B cell (primary cell): ENCODE measurements at regions not wholly inside any gene's neighbourhood (a gene's known extent, or its start where the extent isn't known, plus 50 kb on each side); places are given as distances from the start of the nearest gene placed in this dataset.

Experiments
- ATAC-seq: fragments of 200-7000 bp; cut with Tn5 transposase; one replicate; pipeline ENCODE4 v1.10.0; 2021; ENCODE audit warnings: low read depth, mild to moderate bottlenecking, moderate number of reproducible peaks, moderate library complexity
- CTCF ChIA-PET: fragments of 350-600 bp; sonication (Branson Sonifier 250); formaldehyde crosslinking; loops from one replicate; lab custom pipeline; 2021; ENCODE audit warnings: antibody characterized with exemption, inconsistent platforms; lab: Charles Lee
- POLR2A ChIA-PET: fragments of 350-600 bp; sonication (Branson Sonifier 250); formaldehyde crosslinking; loops from one replicate; lab custom pipeline; 2021; ENCODE audit warnings: antibody characterized with exemption; lab: Charles Lee
- DNase-seq: peaks from one replicate; pipeline ENCODE4 v3.0.0; 2013
- H2AFZ ChIP-seq: 2 replicates; pipeline ENCODE4 v1.6.1; 2012; ENCODE audit warnings: mild to moderate bottlenecking, low read depth, low read length; ENCODE audit not compliant: insufficient read depth, poor library complexity, severe bottlenecking
- H3K27ac ChIP-seq, 2 donors: 1 replicate in 1 of 2; 2 replicates in 1 of 2; pipeline ENCODE4 v1.5.1; 2012 to 2013; ENCODE audit warnings: low read length in 2 of 2, mild to moderate bottlenecking in 2 of 2, moderate library complexity in 1 of 2
- H3K27me3 ChIP-seq, 4 experiments: fragments of 200-600 bp in 1 of 4; sonication (generic) in 1 of 4; replicated peaks in 1 of 4; 1 replicate in 2 of 4; 2 replicates in 2 of 4; pipeline versions ENCODE4 v1.6.1 to v1.7.0; 2013 to 2016; ENCODE audit warnings: low read length in 3 of 4, mild to moderate bottlenecking in 2 of 4, mixed read lengths in 1 of 4, moderate library complexity in 1 of 4; ENCODE audit not compliant: insufficient read depth in 4 of 4, control insufficient read depth in 3 of 4; ENCODE audit errors: control extremely low read depth in 1 of 4
- H3K36me3 ChIP-seq, 2 experiments: replicated peaks in 1 of 2; 1 replicate in 1 of 2; 2 replicates in 1 of 2; pipeline versions ENCODE4 v1.6.1 to v1.7.1; 2013; ENCODE audit warnings: low read length in 1 of 2; ENCODE audit not compliant: insufficient read depth in 2 of 2, control insufficient read depth in 1 of 2; ENCODE audit errors: control extremely low read depth in 1 of 2, extremely low read depth in 1 of 2
- H3K4me1 ChIP-seq, 2 donors: fragments of 200-600 bp in 1 of 2; sonication (generic) in 1 of 2; 1 replicate in 1 of 2; 2 replicates in 1 of 2; pipeline versions ENCODE4 v1.5.1 to v1.6.1; 2013 to 2017; ENCODE audit warnings: low read length in 2 of 2; ENCODE audit not compliant: control insufficient read depth in 2 of 2, insufficient read depth in 2 of 2
- H3K4me2 ChIP-seq: replicated peaks from 2 replicates; pipeline ENCODE3; 2012; ENCODE audit warnings: mild to moderate bottlenecking, low read depth, low read length; ENCODE audit not compliant: poor library complexity, severe bottlenecking
- H3K4me3 ChIP-seq, 5 experiments: fragments of 200-600 bp in 1 of 5; sonication (generic) in 1 of 5; 1 replicate in 3 of 5; 2 replicates in 2 of 5; pipeline versions ENCODE4 v1.5.1 to v1.7.0; 2011 to 2016; ENCODE audit warnings: low read length in 4 of 5, mild to moderate bottlenecking in 4 of 5, low read depth in 2 of 5, control low read depth in 1 of 5, moderate library complexity in 1 of 5; ENCODE audit not compliant: insufficient read depth in 1 of 5; ENCODE audit errors: control extremely low read depth in 1 of 5, extremely low read depth in 1 of 5
- H3K79me2 ChIP-seq: fragments of 200-600 bp; sonication (generic); one replicate; pipeline ENCODE4 v1.6.0; 2016; ENCODE audit warnings: low read length; ENCODE audit not compliant: control insufficient read depth, insufficient read depth
- H3K9ac ChIP-seq: fragments of 200-600 bp; sonication (generic); 2 replicates; pipeline ENCODE4 v1.6.1; 2017; ENCODE audit warnings: mild to moderate bottlenecking, low read length, moderate library complexity
- H3K9me3 ChIP-seq, 3 donors: one replicate each; pipeline versions ENCODE4 v1.6.1 to v1.7.1; 2013; ENCODE audit warnings: low read length in 2 of 3; ENCODE audit not compliant: control insufficient read depth in 2 of 3, insufficient read depth in 1 of 3; ENCODE audit errors: control extremely low read depth in 1 of 3
- H4K20me1 ChIP-seq: 2 replicates; pipeline ENCODE4 v1.6.0; 2012; ENCODE audit warnings: mild to moderate bottlenecking, low read length; ENCODE audit not compliant: insufficient read depth, control insufficient read depth, poor library complexity, severe bottlenecking
- H3K27ac Mint-ChIP-seq: one replicate; pipeline ENCODE4 v1.8.0; 2021; ENCODE audit warnings: mixed read lengths
- H3K27me3 Mint-ChIP-seq: one replicate; pipeline ENCODE4 v1.8.0; 2021; ENCODE audit warnings: mixed read lengths
- H3K4me1 Mint-ChIP-seq: one replicate; pipeline ENCODE4 v1.8.0; 2021; ENCODE audit warnings: mixed read lengths
- H3K4me3 Mint-ChIP-seq: one replicate; pipeline ENCODE4 v1.8.0; 2021; ENCODE audit warnings: mixed read lengths
- H3K9me3 Mint-ChIP-seq: one replicate; pipeline ENCODE4 v1.8.0; 2022; ENCODE audit warnings: mixed read lengths; ENCODE audit not compliant: insufficient read depth
- CTCF ChIP-seq: fragments of 200-600 bp; IDR thresholded peaks from one replicate; pipeline ENCODE4 v1.8.0; 2022; ENCODE audit warnings: antibody characterized with exemption, mild to moderate bottlenecking
- EZH2 ChIP-seq: IDR thresholded peaks from 2 replicates; pipeline ENCODE4 v1.6.1; 2012; ENCODE audit warnings: borderline replicate concordance, low read depth, mild to moderate bottlenecking, moderate library complexity, low read length; ENCODE audit not compliant: insufficient read depth, poor library complexity, severe bottlenecking
- WGBS: methylation state at CpG from one replicate; pipeline ENCODE4 v1.1.5; 2013; ENCODE audit warnings: missing lambda C conversion rate; ENCODE audit not compliant: insufficient coverage; 5-methylcytosine and 5-hydroxymethylcytosine counted together
- intact Hi-C: fragments of 100-400 bp; cut with micrococcal nuclease; formaldehyde crosslinking; loops from one replicate; pipeline ENCODE4 v1.10.0; 2022

DNA sequence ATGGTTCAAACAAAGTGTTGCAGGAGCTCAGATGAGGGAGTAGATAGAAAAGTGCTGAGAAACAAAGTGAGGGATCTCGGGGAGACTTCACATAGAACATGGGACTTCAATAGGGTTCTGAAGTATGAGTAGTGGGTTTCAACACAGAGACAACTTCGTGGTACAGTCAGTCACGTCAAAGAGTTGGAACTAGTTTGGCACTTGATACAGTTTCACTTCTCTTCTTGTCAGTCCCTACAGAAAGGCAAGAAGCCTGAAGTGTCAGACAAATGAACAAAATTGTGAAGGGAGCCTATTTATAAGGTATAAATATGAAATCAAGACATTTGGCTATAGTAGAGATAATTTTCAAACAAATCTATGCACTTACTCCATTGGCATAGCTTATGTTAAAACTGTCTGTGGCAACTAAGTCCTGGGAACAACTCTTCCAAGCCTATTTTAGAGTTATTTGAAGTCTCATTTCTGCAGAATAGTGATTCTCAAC, 338.0 kb downstream of the TDRD15 start:
- Histone ChIP-seq H4K20me1 (no peaks in the 10 kb centered on the region), H3K27ac (no peak overlapping the region), H3K9me3 (peaks cover 0 to 2% (median 2%) of the 10 kb centered on the region in 3 donors), H3K4me3 (no peak overlapping the region), H3K79me2 (no peaks in the 10 kb centered on the region), H2AFZ (no peak overlapping the region), H3K4me1 (no peaks in the 10 kb centered on the region), H3K36me3 (no peaks in the 10 kb centered on the region), H3K4me2 (no peak overlapping the region), H3K9ac (no peak overlapping the region), H3K27me3 (no peaks in the 10 kb centered on the region)
- POLR2A ChIA-PET: no interaction called here
- Mint-ChIP-seq H3K4me1 (no peaks in the 10 kb centered on the region), H3K9me3 (no peaks in the 10 kb centered on the region), H3K4me3 (no peak overlapping the region), H3K27ac (no peak overlapping the region), H3K27me3 (no peaks in the 10 kb centered on the region)
- CTCF ChIA-PET: no interaction called here
- intact Hi-C loops: no loop called here
- DNase-seq: no peak
- TF ChIP-seq EZH2 (no peak), CTCF (no peak)
- 69% methylated on average over 3 of the region's 3 CpGs for WGBS
- no peak for ATAC-seq

DNA sequence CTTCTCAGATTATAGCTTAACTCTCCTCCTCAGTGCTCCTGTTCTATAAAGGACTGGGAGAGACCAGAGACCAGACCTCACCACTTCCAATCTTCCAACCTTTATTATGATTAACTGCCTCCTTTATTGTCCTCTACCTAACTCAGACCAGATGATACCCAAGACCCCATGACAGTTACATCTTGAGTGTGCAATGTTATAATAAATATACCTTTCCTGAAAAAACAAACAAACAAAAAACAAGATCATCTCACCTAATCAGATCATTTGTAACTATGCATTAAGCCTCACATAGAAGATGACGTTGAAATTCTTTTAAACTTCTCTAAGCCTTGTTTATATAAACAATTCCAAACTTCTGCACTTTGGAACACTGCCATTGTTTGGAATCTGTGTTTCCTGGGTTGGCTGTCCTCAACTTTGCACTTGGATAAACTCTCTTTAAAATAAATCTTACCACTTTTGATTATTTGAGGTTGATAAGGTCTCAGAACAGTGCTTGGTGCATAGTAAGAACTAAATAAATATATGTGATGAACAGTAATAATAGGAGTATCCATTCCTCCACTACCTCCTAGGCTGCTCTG, 342.7 kb downstream of the TDRD15 start:
- DNase-seq (no peak), ATAC-seq (no peak)
- CTCF ChIA-PET: no interaction called here
- no peaks in the 10 kb centered on the region for H3K27me3 Mint-ChIP-seq
- no CpG with 5 or more reads among the region's 1 CpG for WGBS
- no peak for TF ChIP-seq EZH2
- no peak for TF ChIP-seq CTCF
- H3K4me1 ChIP-seq: no peaks in the 10 kb centered on the region
- no peaks in the 10 kb centered on the region for H3K9me3 Mint-ChIP-seq
- no peak overlapping the region for H2AFZ ChIP-seq
- intact Hi-C loops: no loop called here
- no peak overlapping the region for H3K27ac ChIP-seq
- H4K20me1 ChIP-seq: no peaks in the 10 kb centered on the region
- H3K4me3 Mint-ChIP-seq: no peak overlapping the region
- H3K4me3 ChIP-seq: no peak overlapping the region
- no peaks in the 10 kb centered on the region for H3K36me3 ChIP-seq
- POLR2A ChIA-PET: no interaction called here
- peaks cover 0 to 2% (median 0%) of the 10 kb centered on the region in 3 donors for H3K9me3 ChIP-seq
- no peak overlapping the region for H3K27ac Mint-ChIP-seq
- no peak overlapping the region for H3K9ac ChIP-seq
- no peaks in the 10 kb centered on the region for H3K27me3 ChIP-seq
- H3K4me2 ChIP-seq: no peak overlapping the region
- H3K79me2 ChIP-seq: no peaks in the 10 kb centered on the region
- H3K4me1 Mint-ChIP-seq: no peaks in the 10 kb centered on the region
